ENCODE measurements at regions not wholly inside any gene's neighbourhood (a gene's known extent, or its start where the extent isn't known, plus 50 kb on each side); places are given as distances from the start of the nearest gene placed in this dataset.

DNA sequence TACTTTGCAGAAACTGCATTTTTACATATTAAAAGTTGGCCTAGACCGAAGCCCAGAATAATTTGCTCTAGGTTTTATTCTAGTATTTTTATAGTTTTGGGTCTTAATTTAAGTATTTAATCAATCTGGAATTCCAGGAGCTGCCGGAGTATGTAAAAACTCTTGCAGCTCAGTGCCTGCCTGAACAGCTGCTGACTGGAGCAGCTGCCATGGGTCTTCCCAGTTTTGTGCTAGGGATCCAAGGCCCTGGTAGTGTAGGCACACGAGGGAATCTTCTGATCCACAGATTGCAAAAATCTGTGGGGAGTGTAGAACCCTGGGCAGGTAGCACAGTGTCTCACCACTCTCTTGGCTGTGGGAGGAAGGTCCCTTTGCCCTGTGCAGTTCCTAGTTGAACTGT, 87.0 kb upstream of the HS3ST3A1 start:
- intact Hi-C loops (cut with DNase I) = no loop called here
- Histone ChIP-seq H3K4me3 (no peak overlapping the region), H3K36me3 (no peaks in the 10 kb centered on the region), H3K27ac (no peak overlapping the region), H3K9me3 (no peaks in the 10 kb centered on the region), H3K27me3 (no peaks in the 10 kb centered on the region), H3K4me1 (no peaks in the 10 kb centered on the region)
- no peak for DNase-seq
- ATAC-seq = no peak
- TF ChIP-seq, protein P1, sequence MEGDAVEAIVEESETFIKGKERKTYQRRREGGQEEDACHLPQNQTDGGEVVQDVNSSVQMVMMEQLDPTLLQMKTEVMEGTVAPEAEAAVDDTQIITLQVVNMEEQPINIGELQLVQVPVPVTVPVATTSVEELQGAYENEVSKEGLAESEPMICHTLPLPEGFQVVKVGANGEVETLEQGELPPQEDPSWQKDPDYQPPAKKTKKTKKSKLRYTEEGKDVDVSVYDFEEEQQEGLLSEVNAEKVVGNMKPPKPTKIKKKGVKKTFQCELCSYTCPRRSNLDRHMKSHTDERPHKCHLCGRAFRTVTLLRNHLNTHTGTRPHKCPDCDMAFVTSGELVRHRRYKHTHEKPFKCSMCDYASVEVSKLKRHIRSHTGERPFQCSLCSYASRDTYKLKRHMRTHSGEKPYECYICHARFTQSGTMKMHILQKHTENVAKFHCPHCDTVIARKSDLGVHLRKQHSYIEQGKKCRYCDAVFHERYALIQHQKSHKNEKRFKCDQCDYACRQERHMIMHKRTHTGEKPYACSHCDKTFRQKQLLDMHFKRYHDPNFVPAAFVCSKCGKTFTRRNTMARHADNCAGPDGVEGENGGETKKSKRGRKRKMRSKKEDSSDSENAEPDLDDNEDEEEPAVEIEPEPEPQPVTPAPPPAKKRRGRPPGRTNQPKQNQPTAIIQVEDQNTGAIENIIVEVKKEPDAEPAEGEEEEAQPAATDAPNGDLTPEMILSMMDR (IDR thresholded peaks at IDR 0.05) = no peak

DNA sequence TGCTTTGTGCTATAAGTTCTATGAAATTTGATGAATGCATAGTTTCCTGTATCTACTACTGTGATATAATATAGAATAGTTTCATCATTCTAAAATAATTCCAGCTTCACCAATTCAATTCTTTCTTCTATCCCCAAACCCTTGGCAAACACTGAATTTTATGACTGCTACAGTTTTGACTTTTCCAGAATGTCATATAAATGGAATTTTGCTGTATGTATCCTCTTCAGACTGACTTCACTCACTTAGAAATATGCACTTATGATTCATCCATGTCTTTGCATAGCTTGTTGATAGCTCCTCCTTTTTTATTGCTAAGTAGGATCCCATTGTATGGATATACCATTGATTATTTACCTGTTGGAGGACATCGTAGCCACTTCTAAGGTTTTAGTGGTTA, 89.1 kb upstream of the HS3ST3A1 start:
- Histone ChIP-seq H3K36me3 (no peaks in the 10 kb centered on the region), H3K9me3 (no peaks in the 10 kb centered on the region), H3K4me1 (no peaks in the 10 kb centered on the region), H3K27me3 (no peaks in the 10 kb centered on the region), H3K27ac (no peak overlapping the region), H3K4me3 (no peak overlapping the region)
- intact Hi-C loops (cut with DNase I) = no loop called here
- TF ChIP-seq, protein P1 (IDR thresholded peaks at IDR 0.05) = no peak
- no peak for ATAC-seq
- DNase-seq = no peak

- Histone ChIP-seq H3K27me3 (no peaks in the 10 kb centered on the region), H3K4me3 (no peak overlapping the region), H3K9me3 (no peaks in the 10 kb centered on the region), H3K36me3 (no peaks in the 10 kb centered on the region), H3K27ac (no peak overlapping the region), H3K4me1 (no peaks in the 10 kb centered on the region)
- intact Hi-C loops (cut with DNase I) = no loop called here
- no peak for DNase-seq
- no peak for ATAC-seq
- TF ChIP-seq, protein P1 (IDR thresholded peaks at IDR 0.05) = no peak
Measured at GRCh38 chr17:13694934-13695333, 93.2 kb upstream of the HS3ST3A1 start.

GRCh38 chr17:13698832-13699231, 97.1 kb upstream of the HS3ST3A1 start:
- no peaks in the 10 kb centered on the region for H3K4me1 ChIP-seq
- H3K36me3 ChIP-seq = no peaks in the 10 kb centered on the region
- H3K27me3 ChIP-seq = no peaks in the 10 kb centered on the region
- no peak overlapping the region for H3K4me3 ChIP-seq
- no peaks in the 10 kb centered on the region for H3K9me3 ChIP-seq
- no peak overlapping the region for H3K27ac ChIP-seq
- DNase-seq = no peak
- intact Hi-C loops (cut with DNase I) = no loop called here
- ATAC-seq = no peak
- TF ChIP-seq, protein P1 (IDR thresholded peaks at IDR 0.05) = no peak

DNA sequence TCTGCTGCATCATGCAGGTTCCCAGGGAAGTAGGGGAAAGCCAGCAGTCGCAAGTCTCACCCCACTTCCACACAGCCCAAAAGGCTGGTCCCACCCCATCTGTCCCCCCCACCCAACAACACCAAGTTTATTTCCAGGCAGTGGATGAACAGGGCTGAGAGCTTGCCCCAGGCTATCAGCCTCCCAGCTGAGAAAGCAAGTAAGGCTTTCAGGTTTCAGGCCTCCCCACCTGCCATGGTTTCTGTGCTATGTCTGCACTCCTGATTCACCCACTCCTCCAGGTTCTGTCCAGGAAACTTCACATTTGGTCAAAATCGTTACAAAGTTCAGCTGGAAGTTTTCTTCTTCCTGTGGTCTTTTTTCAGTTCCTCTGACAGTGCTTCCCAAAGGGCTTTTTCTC, 97.5 kb upstream of the HS3ST3A1 start:
- H3K27me3 ChIP-seq = no peaks in the 10 kb centered on the region
- H3K4me3 ChIP-seq = no peak overlapping the region
- no peak overlapping the region for H3K27ac ChIP-seq
- TF ChIP-seq, protein P1 (IDR thresholded peaks at IDR 0.05) = no peak
- intact Hi-C loops (cut with DNase I) = no loop called here
- DNase-seq (no peak), ATAC-seq (no peak)
- no peaks in the 10 kb centered on the region for H3K36me3 ChIP-seq
- H3K4me1 ChIP-seq = no peaks in the 10 kb centered on the region
- H3K9me3 ChIP-seq = no peaks in the 10 kb centered on the region

- Histone ChIP-seq H3K9me3 (no peaks in the 10 kb centered on the region), H3K4me3 (no peak overlapping the region), H3K27ac (no peak overlapping the region), H3K27me3 (no peaks in the 10 kb centered on the region), H3K4me1 (no peaks in the 10 kb centered on the region), H3K36me3 (no peaks in the 10 kb centered on the region)
- ATAC-seq (no peak), DNase-seq (no peak)
- intact Hi-C loops (cut with DNase I) = no loop called here
- TF ChIP-seq, protein P1 (IDR thresholded peaks at IDR 0.05) = no peak
Measured at GRCh38 chr17:13702266-13702665, 100.5 kb upstream of the HS3ST3A1 start.

Measured in upper lobe of right lung (tissue), 1 donor.